ENCODE measurements at regions not wholly inside any gene's neighbourhood (a gene's known extent, or its start where the extent isn't known, plus 50 kb on each side); places are given as distances from the start of the nearest gene placed in this dataset.

GRCh38 chr22:46090036-46090591 is 60.2 kb upstream of the PPARA start:
- Histone ChIP-seq H2AFZ (ENCODE audit: low read depth) (no peak overlapping the region), H4K20me1 (ENCODE audit: insufficient read depth) (peaks cover 100% of the 10 kb centered on the region), H3K9ac (peak overlapping the region; percentile 100; the same call in 1 of the 2 replicates), H3K79me2 (ENCODE audit: insufficient read depth) (peaks cover 100% of the 10 kb centered on the region), H3K27ac (ENCODE audit: low read depth in 2 of 2, low read length in 1 of 2) (peak overlapping the region; percentile 96 to 100), H3K4me2 (peak overlapping the region; percentile 99), H3F3A (replicated peaks; ENCODE audit: insufficient read depth) (peaks cover 69% of the 10 kb centered on the region), H3K36me3 (replicated peaks in 1 of 2; ENCODE audit: control insufficient read depth in 1 of 2, insufficient read depth in 2 of 2, low read length in 1 of 2) (peaks cover 63 to 86% of the 10 kb centered on the region in 2 experiments), H3K27me3 (ENCODE audit: insufficient read depth) (no peaks in the 10 kb centered on the region), H3K4me3 (ENCODE audit: low read depth in 2 of 2, low read length in 1 of 2) (peak overlapping the region in 1 of 2 experiments; percentile 90; a peak in 2 of 4 replicates), H3K4me1 (ENCODE audit: control insufficient read depth in 1 of 2, insufficient read depth in 2 of 2, low read depth in 1 of 2, low read length in 1 of 2) (peaks cover 53 to 98% of the 10 kb centered on the region in 2 experiments), H3K9me2 (no peaks in the 10 kb centered on the region), H3K9me3 (no peaks in the 10 kb centered on the region)
- TF ChIP-seq RAD21 (IDR thresholded peaks at IDR 0.05; ENCODE audit: low read length) = no peak
- no peak for TF ChIP-seq PBX3 (IDR thresholded peaks at IDR 0.05)
- no peak for TF ChIP-seq FOSL2 (IDR thresholded peaks at IDR 0.05; ENCODE audit: borderline replicate concordance, low read depth)
- no peak for TF ChIP-seq GABPA (IDR thresholded peaks at IDR 0.05; ENCODE audit: low read depth)
- no peak for TF ChIP-seq EP300 (IDR thresholded peaks at IDR 0.05; ENCODE audit: borderline replicate concordance in 1 of 2, low read depth in 1 of 2, low read length in 1 of 2)
- no peak for TF ChIP-seq YY1 (IDR thresholded peaks at IDR 0.05; ENCODE audit: low read depth)
- no peak for TF ChIP-seq ZBTB33 (IDR thresholded peaks at IDR 0.05; ENCODE audit: borderline replicate concordance, low read depth)
- TF ChIP-seq POLR2AphosphoS5 (IDR thresholded peaks at IDR 0.05; ENCODE audit: low read depth, low read length) = no peak
- no peak for TF ChIP-seq SMC3 (IDR thresholded peaks at IDR 0.05; ENCODE audit: low read depth, low read length)
- TF ChIP-seq ELF1 (IDR thresholded peaks at IDR 0.05) = no peak
- TF ChIP-seq MAX (IDR thresholded peaks at IDR 0.05; ENCODE audit: low read depth) = no peak
- no peak for TF ChIP-seq RFX5 (IDR thresholded peaks at IDR 0.05; ENCODE audit: low read length)
- ChIA-PET POLR2A (interaction anchor here (1.1 kb wide), 2 partner anchors 34 to 36 kb away, joined by 3 read pairs; no protein-coding TSS in a partner anchor), CTCF (interaction anchor here (1.1 to 3.2 kb wide), 5 partner anchors 17 to 95 kb away, joined by 3 to 14 read pairs (median 3); no protein-coding TSS in a partner anchor)
- 79% methylated on average over 13 of the region's 22 CpGs for WGBS (ENCODE audit: low lambda C conversion rate)
- no peak for DNase-seq

GRCh38 chr22:46090631-46091201 is 59.6 kb upstream of the PPARA start:
- Histone ChIP-seq H3F3A (replicated peaks; ENCODE audit: insufficient read depth) (peaks cover 63% of the 10 kb centered on the region), H2AFZ (ENCODE audit: low read depth) (no peak overlapping the region), H3K79me2 (ENCODE audit: insufficient read depth) (peaks cover 93% of the 10 kb centered on the region), H3K4me1 (ENCODE audit: control insufficient read depth in 1 of 2, insufficient read depth in 2 of 2, low read depth in 1 of 2, low read length in 1 of 2) (peaks cover 53 to 93% of the 10 kb centered on the region in 2 experiments), H3K27ac (ENCODE audit: low read depth in 2 of 2, low read length in 1 of 2) (peak overlapping the region; percentile 96 to 100), H3K4me3 (ENCODE audit: low read depth in 2 of 2, low read length in 1 of 2) (no peak overlapping the region), H3K9ac (peak overlapping the region; percentile 100; the same call in 1 of the 2 replicates), H3K4me2 (peak overlapping the region; percentile 99), H4K20me1 (ENCODE audit: insufficient read depth) (peaks cover 97% of the 10 kb centered on the region), H3K9me2 (no peaks in the 10 kb centered on the region), H3K9me3 (no peaks in the 10 kb centered on the region), H3K27me3 (ENCODE audit: insufficient read depth) (no peaks in the 10 kb centered on the region), H3K36me3 (replicated peaks in 1 of 2; ENCODE audit: control insufficient read depth in 1 of 2, insufficient read depth in 2 of 2, low read length in 1 of 2) (peaks cover 63 to 81% of the 10 kb centered on the region in 2 experiments)
- TF ChIP-seq RFX5 (IDR thresholded peaks at IDR 0.05; ENCODE audit: low read length) (no peak), MXI1 (IDR thresholded peaks at IDR 0.05; ENCODE audit: low read depth, low read length) (no peak), POLR2AphosphoS5 (IDR thresholded peaks at IDR 0.05; ENCODE audit: low read depth, low read length) (peak; percentile 61; the same call in 1 of the 2 replicates), NFIC (IDR thresholded peaks at IDR 0.05; ENCODE audit: borderline replicate concordance) (0 out of 2 replicates have a peak, but pooled peaks have one; percentile 6)
- ChIA-PET CTCF (interaction anchor here (1.1 to 1.9 kb wide), 3 partner anchors 16 to 85 kb away, joined by 3 to 14 read pairs (median 5); no protein-coding TSS in a partner anchor), POLR2A (no interaction called here)
- DNase-seq = no peak
- 78% methylated on average over 10 of the region's 10 CpGs for WGBS (ENCODE audit: low lambda C conversion rate)
